SK-N-SH treated with all-trans-retinoic acid at 6 μM for 48 hours (cell line): ENCODE measurements at regions not wholly inside any gene's neighbourhood (a gene's known extent, or its start where the extent isn't known, plus 50 kb on each side); places are given as distances from the start of the nearest gene placed in this dataset.

Experiments
- ATAC-seq: fragments of 200-7000 bp; cut with Tn5 transposase; 3 replicates; pipeline ENCODE4 v1.9.1; 2020; ENCODE audit warnings: mild to moderate bottlenecking, moderate library complexity
- ARNTL ChIP-seq: fragments of 450-650 bp; formaldehyde crosslinking; IDR thresholded peaks from 2 replicates; pipeline ENCODE4 v1.5.0; 2020; ENCODE audit warnings: low read depth, mild to moderate bottlenecking, moderate library complexity, borderline replicate concordance
- BACH2 ChIP-seq: fragments of 250-450 bp; sonication (Bioruptor Pico); IDR thresholded peaks from 2 replicates; pipeline ENCODE4 v1.9.0; 2021; ENCODE audit warnings: mild to moderate bottlenecking, borderline replicate concordance
- CSDC2 ChIP-seq: fragments of 250-450 bp; sonication (Bioruptor Pico); IDR thresholded peaks from 2 replicates; pipeline ENCODE4 v1.5.0; 2020; ENCODE audit warnings: mild to moderate bottlenecking, moderate library complexity
- ESRRG ChIP-seq: fragments of 250-450 bp; sonication (Bioruptor Pico); IDR thresholded peaks from 2 replicates; pipeline ENCODE4 v1.6.1; 2021; ENCODE audit warnings: mild to moderate bottlenecking
- GLIS3 ChIP-seq: fragments of 250-450 bp; sonication (Bioruptor Pico); IDR thresholded peaks from 2 replicates; pipeline ENCODE4 v1.5.0; 2020; ENCODE audit warnings: mild to moderate bottlenecking, moderate library complexity
- ISL1 ChIP-seq: fragments of 250-450 bp; sonication (Bioruptor Pico); IDR thresholded peaks from 2 replicates; pipeline ENCODE4 v2.1.2; 2022; ENCODE audit warnings: mild to moderate bottlenecking, moderate library complexity
- OSR1 ChIP-seq: fragments of 250-450 bp; sonication (Bioruptor Pico); IDR thresholded peaks from 2 replicates; pipeline ENCODE4 v1.8.0; 2022; ENCODE audit warnings: moderate library complexity, mild to moderate bottlenecking, inconsistent platforms
- PATZ1 ChIP-seq: fragments of 250-450 bp; sonication (Bioruptor Pico); IDR thresholded peaks from 2 replicates; pipeline ENCODE4 v1.8.0; 2020; ENCODE audit warnings: mild to moderate bottlenecking, moderate library complexity, borderline replicate concordance
- RARB ChIP-seq: fragments of 250-450 bp; sonication (Bioruptor Pico); IDR thresholded peaks from 2 replicates; pipeline ENCODE4 v1.8.0; 2021; ENCODE audit warnings: mild to moderate bottlenecking, moderate library complexity
- SNAI2 ChIP-seq: fragments of 250-450 bp; sonication (Bioruptor Pico); IDR thresholded peaks from 2 replicates; pipeline ENCODE4 v1.5.0; 2020; ENCODE audit warnings: mild to moderate bottlenecking, moderate library complexity
- TCF4 ChIP-seq: fragments of 250-450 bp; sonication (Bioruptor Pico); IDR thresholded peaks from 2 replicates; pipeline ENCODE4 v1.8.0; 2021; ENCODE audit warnings: mild to moderate bottlenecking, moderate library complexity, borderline replicate concordance
- TOX ChIP-seq: fragments of 250-450 bp; sonication (Bioruptor Pico); IDR thresholded peaks from 2 replicates; pipeline ENCODE4 v1.8.0; 2021; ENCODE audit warnings: mild to moderate bottlenecking, moderate library complexity, borderline replicate concordance
- ZC3H10 ChIP-seq: fragments of 250-450 bp; sonication (Bioruptor Pico); IDR thresholded peaks from 2 replicates; pipeline ENCODE4 v1.5.1; 2021; ENCODE audit warnings: mild to moderate bottlenecking, moderate library complexity
- ZFP3 ChIP-seq: fragments of 250-450 bp; sonication (Bioruptor Pico); IDR thresholded peaks from 2 replicates; pipeline ENCODE4 v1.5.0; 2020; ENCODE audit warnings: mild to moderate bottlenecking, moderate library complexity
- ZFP30 ChIP-seq: fragments of 450-650 bp; formaldehyde crosslinking; IDR thresholded peaks from 2 replicates; pipeline ENCODE4 v1.5.0; 2022; ENCODE audit warnings: mild to moderate bottlenecking, moderate library complexity
- ZNF70 ChIP-seq: fragments of 450-650 bp; formaldehyde crosslinking; IDR thresholded peaks from 2 replicates; pipeline ENCODE4 v1.5.0; 2020; ENCODE audit warnings: mild to moderate bottlenecking, moderate library complexity
- ZNF8 ChIP-seq: fragments of 450-650 bp; formaldehyde crosslinking; IDR thresholded peaks from 2 replicates; pipeline ENCODE4 v1.5.0; 2020; ENCODE audit warnings: mild to moderate bottlenecking, moderate library complexity
- TF ChIP-seq, protein P1 (sequence below): fragments of 250-450 bp; sonication (Bioruptor Pico); IDR thresholded peaks from 2 replicates; pipeline ENCODE4 v1.5.1; 2020; ENCODE audit warnings: low read depth, mild to moderate bottlenecking, moderate library complexity
- TF ChIP-seq, protein P2 (sequence below): fragments of 250-450 bp; sonication (Bioruptor Pico); IDR thresholded peaks from 2 replicates; pipeline ENCODE4 v1.5.1; 2021; ENCODE audit warnings: mild to moderate bottlenecking, moderate library complexity
- TF ChIP-seq, protein P3 (sequence below): fragments of 250-450 bp; sonication (Bioruptor Pico); IDR thresholded peaks from 2 replicates; pipeline ENCODE4 v1.8.0; 2021; ENCODE audit warnings: low read depth, mild to moderate bottlenecking, moderate library complexity, borderline replicate concordance

DNA sequence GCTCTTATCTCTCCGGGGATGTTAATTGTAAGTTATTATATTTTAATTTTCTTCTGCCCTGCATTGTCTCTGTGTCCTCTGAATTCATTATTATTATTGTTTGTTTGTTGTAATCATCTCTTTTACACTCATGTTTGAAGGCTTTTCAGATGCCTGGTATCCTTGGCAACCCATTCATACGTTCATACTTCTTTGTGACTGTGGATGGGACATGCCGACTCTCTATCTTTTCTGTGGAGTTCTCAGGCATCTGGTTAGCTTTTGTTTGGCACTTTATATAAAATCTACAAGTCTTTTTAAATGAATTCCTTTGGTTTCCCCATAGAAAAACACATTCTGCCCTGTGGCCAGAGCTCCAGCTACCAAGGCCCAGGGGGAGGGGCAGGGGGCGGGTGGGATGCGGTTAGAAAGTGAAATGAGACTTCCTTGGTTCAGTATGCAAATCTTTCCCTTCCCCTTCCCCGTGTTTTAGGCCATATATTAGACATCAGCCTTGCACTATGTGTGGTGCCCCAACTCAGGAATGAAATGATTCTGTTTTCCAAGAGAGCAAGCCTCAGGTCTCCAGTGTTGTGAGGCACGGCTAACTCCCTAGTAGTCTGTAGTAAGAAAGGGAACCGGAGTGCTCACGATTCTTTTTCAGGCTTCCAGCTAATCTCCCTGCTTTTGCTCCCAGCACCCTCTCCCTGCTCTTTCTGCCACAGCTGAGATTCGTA is 79.2 kb downstream of the SST start:
- ATAC-seq, result no peak

DNA sequence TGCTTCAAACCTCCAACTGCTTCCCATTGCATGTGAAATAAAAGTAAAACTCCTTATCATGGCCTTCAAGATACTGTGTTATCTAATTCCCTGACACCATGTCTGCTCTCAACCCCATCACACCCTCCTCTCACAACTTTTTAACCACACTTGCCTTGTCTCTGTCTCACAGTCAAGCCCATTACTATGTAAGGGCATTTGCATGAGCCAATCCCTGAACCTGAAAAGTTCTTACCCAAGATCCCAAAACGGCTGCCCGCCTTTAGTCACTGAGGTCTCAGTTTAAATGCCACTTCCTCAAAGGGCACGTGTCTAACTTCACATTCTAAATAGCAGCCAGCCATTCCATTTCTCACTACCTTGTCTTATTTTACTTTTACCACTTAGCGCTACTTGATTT is 83.1 kb downstream of the SST start:
- TF ChIP-seq, protein P1, sequence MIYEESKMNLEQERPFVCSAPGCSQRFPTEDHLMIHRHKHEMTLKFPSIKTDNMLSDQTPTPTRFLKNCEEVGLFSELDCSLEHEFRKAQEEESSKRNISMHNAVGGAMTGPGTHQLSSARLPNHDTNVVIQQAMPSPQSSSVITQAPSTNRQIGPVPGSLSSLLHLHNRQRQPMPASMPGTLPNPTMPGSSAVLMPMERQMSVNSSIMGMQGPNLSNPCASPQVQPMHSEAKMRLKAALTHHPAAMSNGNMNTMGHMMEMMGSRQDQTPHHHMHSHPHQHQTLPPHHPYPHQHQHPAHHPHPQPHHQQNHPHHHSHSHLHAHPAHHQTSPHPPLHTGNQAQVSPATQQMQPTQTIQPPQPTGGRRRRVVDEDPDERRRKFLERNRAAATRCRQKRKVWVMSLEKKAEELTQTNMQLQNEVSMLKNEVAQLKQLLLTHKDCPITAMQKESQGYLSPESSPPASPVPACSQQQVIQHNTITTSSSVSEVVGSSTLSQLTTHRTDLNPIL (CRISPR knock-in tag), result no peak
- no peak for TF ChIP-seq GLIS3 (CRISPR knock-in tag)
- TF ChIP-seq BACH2 (CRISPR knock-in tag), result no peak
- TF ChIP-seq, protein P2, sequence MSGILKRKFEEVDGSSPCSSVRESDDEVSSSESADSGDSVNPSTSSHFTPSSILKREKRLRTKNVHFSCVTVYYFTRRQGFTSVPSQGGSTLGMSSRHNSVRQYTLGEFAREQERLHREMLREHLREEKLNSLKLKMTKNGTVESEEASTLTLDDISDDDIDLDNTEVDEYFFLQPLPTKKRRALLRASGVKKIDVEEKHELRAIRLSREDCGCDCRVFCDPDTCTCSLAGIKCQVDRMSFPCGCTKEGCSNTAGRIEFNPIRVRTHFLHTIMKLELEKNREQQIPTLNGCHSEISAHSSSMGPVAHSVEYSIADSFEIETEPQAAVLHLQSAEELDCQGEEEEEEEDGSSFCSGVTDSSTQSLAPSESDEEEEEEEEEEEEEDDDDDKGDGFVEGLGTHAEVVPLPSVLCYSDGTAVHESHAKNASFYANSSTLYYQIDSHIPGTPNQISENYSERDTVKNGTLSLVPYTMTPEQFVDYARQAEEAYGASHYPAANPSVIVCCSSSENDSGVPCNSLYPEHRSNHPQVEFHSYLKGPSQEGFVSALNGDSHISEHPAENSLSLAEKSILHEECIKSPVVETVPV (CRISPR knock-in tag), result no peak
- no peak for TF ChIP-seq ZNF70
- no peak for TF ChIP-seq OSR1 (CRISPR knock-in tag)
- TF ChIP-seq TOX (CRISPR knock-in tag), result no peak
- no peak for TF ChIP-seq ZFP3 (CRISPR knock-in tag)
- TF ChIP-seq TCF4 (CRISPR knock-in tag), result no peak
- no peak for TF ChIP-seq CSDC2 (CRISPR knock-in tag)
- no peak for TF ChIP-seq ESRRG (CRISPR knock-in tag)
- no peak for TF ChIP-seq PATZ1 (CRISPR knock-in tag)
- no peak for TF ChIP-seq ZNF8 (CRISPR knock-in tag)
- TF ChIP-seq ARNTL (CRISPR knock-in tag), result no peak
- no peak for TF ChIP-seq ZC3H10 (CRISPR knock-in tag)
- TF ChIP-seq, protein P3, sequence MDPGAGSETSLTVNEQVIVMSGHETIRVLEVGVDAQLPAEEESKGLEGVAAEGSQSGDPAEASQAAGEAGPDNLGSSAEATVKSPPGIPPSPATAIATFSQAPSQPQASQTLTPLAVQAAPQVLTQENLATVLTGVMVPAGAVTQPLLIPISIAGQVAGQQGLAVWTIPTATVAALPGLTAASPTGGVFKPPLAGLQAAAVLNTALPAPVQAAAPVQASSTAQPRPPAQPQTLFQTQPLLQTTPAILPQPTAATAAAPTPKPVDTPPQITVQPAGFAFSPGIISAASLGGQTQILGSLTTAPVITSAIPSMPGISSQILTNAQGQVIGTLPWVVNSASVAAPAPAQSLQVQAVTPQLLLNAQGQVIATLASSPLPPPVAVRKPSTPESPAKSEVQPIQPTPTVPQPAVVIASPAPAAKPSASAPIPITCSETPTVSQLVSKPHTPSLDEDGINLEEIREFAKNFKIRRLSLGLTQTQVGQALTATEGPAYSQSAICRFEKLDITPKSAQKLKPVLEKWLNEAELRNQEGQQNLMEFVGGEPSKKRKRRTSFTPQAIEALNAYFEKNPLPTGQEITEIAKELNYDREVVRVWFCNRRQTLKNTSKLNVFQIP (CRISPR knock-in tag), result no peak
- TF ChIP-seq ZFP30, result no peak
- no peak for TF ChIP-seq SNAI2 (CRISPR knock-in tag)
- no peak for ATAC-seq

More for the DNA sequence above, 79.2 kb downstream of the SST start:
- no peak for TF ChIP-seq ZFP30
- TF ChIP-seq, protein P2 (CRISPR knock-in tag), result no peak
- TF ChIP-seq ZNF8 (CRISPR knock-in tag), result no peak
- no peak for TF ChIP-seq ESRRG (CRISPR knock-in tag)
- TF ChIP-seq TCF4 (CRISPR knock-in tag), result no peak
- no peak for TF ChIP-seq RARB (CRISPR knock-in tag)
- no peak for TF ChIP-seq BACH2 (CRISPR knock-in tag)
- TF ChIP-seq SNAI2 (CRISPR knock-in tag), result no peak
- no peak for TF ChIP-seq ZNF70
- TF ChIP-seq, protein P1 (CRISPR knock-in tag), result no peak

GRCh38 chr3:187586226-187586625 is 84.0 kb downstream of the SST start:
- ATAC-seq, result no peak
- TF ChIP-seq CSDC2 (CRISPR knock-in tag) (no peak), ZNF8 (CRISPR knock-in tag) (no peak), TOX (CRISPR knock-in tag) (no peak), SNAI2 (CRISPR knock-in tag) (no peak), ISL1 (CRISPR knock-in tag) (no peak), TCF4 (CRISPR knock-in tag) (no peak), ZC3H10 (CRISPR knock-in tag) (no peak), ARNTL (CRISPR knock-in tag) (no peak), ESRRG (CRISPR knock-in tag) (no peak), ZFP30 (no peak)
- TF ChIP-seq, protein P2 (CRISPR knock-in tag), result no peak
- TF ChIP-seq, protein P1 (CRISPR knock-in tag), result no peak
